ENCODE measurements at regions not wholly inside any gene's neighbourhood (a gene's known extent, or its start where the extent isn't known, plus 50 kb on each side); places are given as distances from the start of the nearest gene placed in this dataset.

- TF ChIP-seq TARDBP (IDR thresholded peaks at IDR 0.05) (no peak), LEF1 (IDR thresholded peaks at IDR 0.05; ENCODE audit: borderline replicate concordance) (no peak), FOXM1 (IDR thresholded peaks at IDR 0.05; ENCODE audit: borderline replicate concordance) (no peak), SUZ12 (IDR thresholded peaks at IDR 0.05) (no peak), HDGF (IDR thresholded peaks at IDR 0.05; ENCODE audit: borderline replicate concordance) (no peak), SP1 (IDR thresholded peaks at IDR 0.05) (no peak), ARNT (IDR thresholded peaks at IDR 0.05) (no peak), NFRKB (IDR thresholded peaks at IDR 0.05) (no peak), ELF4 (IDR thresholded peaks at IDR 0.05) (no peak), BHLHE40 (IDR thresholded peaks at IDR 0.05; ENCODE audit: borderline replicate concordance) (no peak), PKNOX1 (IDR thresholded peaks at IDR 0.05) (no peak), FOXK2 (IDR thresholded peaks at IDR 0.05) (no peak)
Measured at GRCh38 chr12:87217491-87217890, 811.7 kb downstream of the C12orf50 start.

All from HEK293T (cell line).